NB4 (cell line): ENCODE measurements at regions not wholly inside any gene's neighbourhood (a gene's known extent, or its start where the extent isn't known, plus 50 kb on each side); places are given as distances from the start of the nearest gene placed in this dataset.

ENCODE experiments used
- MAX ChIP-seq: IDR thresholded peaks from 2 replicates; pipeline ENCODE4 v1.6.1; 2011; ENCODE audit warnings: low read depth, low read length
- POLR2A ChIP-seq: IDR thresholded peaks from 2 replicates; pipeline ENCODE4 v1.6.1; 2011; ENCODE audit warnings: mild to moderate bottlenecking; ENCODE audit not compliant: insufficient read length; ENCODE audit errors: extremely low read depth
- TF ChIP-seq, protein P1 (sequence below): IDR thresholded peaks from one replicate; pipeline ENCODE4 v1.5.1; 2012; ENCODE audit warnings: low read depth, low read length

DNA sequence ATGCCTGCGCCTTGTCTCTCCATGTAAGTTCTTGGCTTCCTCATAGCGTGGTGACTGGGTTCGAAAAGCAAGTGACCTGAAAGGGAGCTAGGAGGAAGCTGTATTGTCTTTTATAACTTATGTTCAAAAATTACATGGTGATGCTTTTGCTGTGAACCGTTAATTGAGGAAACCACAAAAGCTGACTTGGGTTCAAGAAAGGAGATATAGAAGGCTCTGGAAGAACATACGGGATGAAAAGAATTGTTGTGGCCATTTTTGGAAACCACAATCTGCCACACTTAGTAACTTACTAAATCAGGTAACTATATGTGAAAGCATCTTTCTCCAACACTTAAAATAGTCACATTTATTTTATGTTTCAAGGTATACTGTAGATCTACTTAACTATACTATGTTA lies 177.0 kb upstream of the RBMS1 start:
- TF ChIP-seq, protein P1, sequence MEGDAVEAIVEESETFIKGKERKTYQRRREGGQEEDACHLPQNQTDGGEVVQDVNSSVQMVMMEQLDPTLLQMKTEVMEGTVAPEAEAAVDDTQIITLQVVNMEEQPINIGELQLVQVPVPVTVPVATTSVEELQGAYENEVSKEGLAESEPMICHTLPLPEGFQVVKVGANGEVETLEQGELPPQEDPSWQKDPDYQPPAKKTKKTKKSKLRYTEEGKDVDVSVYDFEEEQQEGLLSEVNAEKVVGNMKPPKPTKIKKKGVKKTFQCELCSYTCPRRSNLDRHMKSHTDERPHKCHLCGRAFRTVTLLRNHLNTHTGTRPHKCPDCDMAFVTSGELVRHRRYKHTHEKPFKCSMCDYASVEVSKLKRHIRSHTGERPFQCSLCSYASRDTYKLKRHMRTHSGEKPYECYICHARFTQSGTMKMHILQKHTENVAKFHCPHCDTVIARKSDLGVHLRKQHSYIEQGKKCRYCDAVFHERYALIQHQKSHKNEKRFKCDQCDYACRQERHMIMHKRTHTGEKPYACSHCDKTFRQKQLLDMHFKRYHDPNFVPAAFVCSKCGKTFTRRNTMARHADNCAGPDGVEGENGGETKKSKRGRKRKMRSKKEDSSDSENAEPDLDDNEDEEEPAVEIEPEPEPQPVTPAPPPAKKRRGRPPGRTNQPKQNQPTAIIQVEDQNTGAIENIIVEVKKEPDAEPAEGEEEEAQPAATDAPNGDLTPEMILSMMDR, result no peak
- TF ChIP-seq POLR2A (no peak), MAX (no peak)
